ENCODE measurements at regions not wholly inside any gene's neighbourhood (a gene's known extent, or its start where the extent isn't known, plus 50 kb on each side); places are given as distances from the start of the nearest gene placed in this dataset.
"Not testable (repeated sequence)": the region's sequence is repeated elsewhere in the genome, so short reads cannot be mapped to it uniquely, and the experiment has no call there.

DNA sequence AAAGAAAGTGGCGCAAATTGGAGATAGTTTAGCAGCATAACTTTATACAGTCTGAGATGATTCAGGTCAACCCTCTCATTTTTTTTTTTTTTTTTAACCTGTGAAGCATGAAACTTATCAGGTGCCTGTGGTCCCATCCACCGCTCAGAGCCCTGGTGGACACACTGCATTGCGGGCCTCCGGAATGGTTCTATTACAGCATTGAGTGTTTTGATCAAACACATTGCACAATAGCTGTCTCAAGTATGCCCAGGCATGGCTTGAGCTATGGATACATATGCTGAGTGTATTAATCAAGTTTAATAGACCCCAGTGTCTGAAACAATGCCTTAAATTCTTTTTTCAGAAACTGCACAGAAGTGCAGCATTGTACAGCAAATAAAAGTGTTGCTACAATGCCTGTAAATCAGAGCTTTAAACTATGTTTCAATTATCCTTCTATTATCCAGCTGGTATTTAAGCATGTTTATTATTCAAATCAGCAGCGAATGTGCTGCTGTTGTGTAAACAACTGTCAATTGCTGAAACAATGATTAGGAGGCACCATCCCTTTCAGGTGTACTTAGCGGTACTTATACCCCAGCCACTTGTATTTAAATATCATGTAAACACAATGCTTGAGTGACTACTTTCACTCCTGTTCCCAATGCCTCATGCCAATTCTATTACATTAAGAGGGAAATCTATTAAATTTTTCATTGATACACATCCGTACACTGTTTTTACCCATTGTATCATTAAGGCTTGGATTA, 456.6 kb downstream of the RPS6KC1 start:
- TF ChIP-seq, protein P1, sequence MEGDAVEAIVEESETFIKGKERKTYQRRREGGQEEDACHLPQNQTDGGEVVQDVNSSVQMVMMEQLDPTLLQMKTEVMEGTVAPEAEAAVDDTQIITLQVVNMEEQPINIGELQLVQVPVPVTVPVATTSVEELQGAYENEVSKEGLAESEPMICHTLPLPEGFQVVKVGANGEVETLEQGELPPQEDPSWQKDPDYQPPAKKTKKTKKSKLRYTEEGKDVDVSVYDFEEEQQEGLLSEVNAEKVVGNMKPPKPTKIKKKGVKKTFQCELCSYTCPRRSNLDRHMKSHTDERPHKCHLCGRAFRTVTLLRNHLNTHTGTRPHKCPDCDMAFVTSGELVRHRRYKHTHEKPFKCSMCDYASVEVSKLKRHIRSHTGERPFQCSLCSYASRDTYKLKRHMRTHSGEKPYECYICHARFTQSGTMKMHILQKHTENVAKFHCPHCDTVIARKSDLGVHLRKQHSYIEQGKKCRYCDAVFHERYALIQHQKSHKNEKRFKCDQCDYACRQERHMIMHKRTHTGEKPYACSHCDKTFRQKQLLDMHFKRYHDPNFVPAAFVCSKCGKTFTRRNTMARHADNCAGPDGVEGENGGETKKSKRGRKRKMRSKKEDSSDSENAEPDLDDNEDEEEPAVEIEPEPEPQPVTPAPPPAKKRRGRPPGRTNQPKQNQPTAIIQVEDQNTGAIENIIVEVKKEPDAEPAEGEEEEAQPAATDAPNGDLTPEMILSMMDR (IDR thresholded peaks at IDR 0.05) = no peak
- Mint-ChIP-seq H3K4me3 (no peak overlapping the region), H3K36me3 (ENCODE audit: low read depth) (no peaks in the 10 kb centered on the region; the same call in 1 of the 2 replicates), H3K27me3 (ENCODE audit: insufficient read depth) (peaks cover 3% of the 10 kb centered on the region), H3K27ac (no peak overlapping the region), H3K9me3 (peaks cover 43% of the 10 kb centered on the region), H3K4me1 (ENCODE audit: low read depth) (no peaks in the 10 kb centered on the region)
- no peak for DNase-seq

DNA sequence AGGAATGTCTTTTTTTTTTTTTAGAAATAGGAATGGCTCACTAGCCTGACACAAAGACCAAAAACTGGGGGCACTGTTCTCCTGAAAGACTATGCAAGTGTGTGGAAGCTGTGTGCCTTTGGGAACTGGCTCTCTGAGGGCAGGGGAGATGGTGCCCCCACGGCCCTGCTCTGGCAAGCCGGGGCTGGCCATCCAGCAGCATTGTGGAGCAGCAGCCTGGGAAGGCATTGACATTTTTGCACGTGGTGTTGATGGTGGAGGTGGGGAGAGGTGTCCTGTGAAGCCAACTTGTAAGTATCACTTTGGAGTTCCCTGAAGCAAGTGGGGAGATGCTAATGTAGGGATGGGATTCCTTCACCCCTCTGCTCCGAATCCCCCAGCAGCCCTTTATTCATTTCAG, 460.1 kb downstream of the RPS6KC1 start:
- Mint-ChIP-seq H3K36me3 (ENCODE audit: low read depth) (no peaks in the 10 kb centered on the region; the same call in 1 of the 2 replicates), H3K27ac (no peak overlapping the region), H3K4me3 (no peak overlapping the region), H3K27me3 (ENCODE audit: insufficient read depth) (peaks cover 3% of the 10 kb centered on the region; the same call in 1 of the 2 replicates), H3K9me3 (peaks cover 46% of the 10 kb centered on the region), H3K4me1 (ENCODE audit: low read depth) (no peaks in the 10 kb centered on the region)
- TF ChIP-seq, protein P1 (IDR thresholded peaks at IDR 0.05) = no peak
- DNase-seq = no peak

DNA sequence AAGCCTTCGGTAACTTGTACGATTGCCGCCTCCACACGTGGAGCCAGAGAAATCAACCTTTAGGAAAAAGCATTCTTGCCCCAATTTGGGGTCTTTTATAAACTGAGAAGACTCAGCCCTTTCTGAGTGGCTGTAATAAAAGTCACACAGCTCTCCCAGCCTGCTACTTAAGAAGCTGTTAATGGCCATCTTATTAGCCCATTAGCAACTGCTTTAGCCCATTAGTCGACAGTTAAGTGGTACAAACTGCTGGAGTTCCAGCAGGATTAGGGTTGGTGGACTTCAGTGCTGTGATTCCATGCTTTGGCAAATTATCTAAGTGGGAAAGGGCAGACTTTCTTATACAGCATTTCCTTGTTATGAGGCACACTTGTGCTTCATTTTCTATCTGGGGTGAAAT, 461.3 kb downstream of the RPS6KC1 start:
- H3K4me3 Mint-ChIP-seq = no peak overlapping the region
- H3K4me1 Mint-ChIP-seq (ENCODE audit: low read depth) = no peaks in the 10 kb centered on the region
- no peak for DNase-seq
- H3K9me3 Mint-ChIP-seq = peaks cover 35% of the 10 kb centered on the region
- no peaks in the 10 kb centered on the region; the same call in 1 of the 2 replicates for H3K36me3 Mint-ChIP-seq (ENCODE audit: low read depth)
- peaks cover 3% of the 10 kb centered on the region; the same call in 1 of the 2 replicates for H3K27me3 Mint-ChIP-seq (ENCODE audit: insufficient read depth)
- TF ChIP-seq, protein P1 (IDR thresholded peaks at IDR 0.05) = no peak
- no peak overlapping the region for H3K27ac Mint-ChIP-seq

DNA sequence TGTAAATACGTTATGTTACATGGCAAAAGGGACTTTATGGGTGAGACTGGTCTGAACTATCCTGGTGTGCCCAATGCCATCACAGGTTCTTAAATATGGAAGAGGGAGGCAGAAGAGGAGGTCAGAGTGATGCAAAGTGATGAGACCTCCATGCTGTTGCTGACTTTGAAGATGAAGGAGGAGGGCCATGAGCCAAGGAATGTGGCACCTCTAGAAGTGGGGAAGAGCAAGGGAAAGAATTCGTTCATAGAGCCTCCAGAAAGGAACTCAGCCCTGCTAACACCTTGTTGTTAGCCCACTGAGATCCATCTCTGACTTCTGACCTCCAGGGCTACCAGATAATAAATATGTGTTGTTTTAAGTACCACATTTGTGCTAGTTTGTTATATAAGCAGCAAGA, 462.0 kb downstream of the RPS6KC1 start:
- Mint-ChIP-seq H3K9me3 (peaks cover 37% of the 10 kb centered on the region), H3K27ac (no peak overlapping the region), H3K36me3 (ENCODE audit: low read depth) (no peaks in the 10 kb centered on the region; the same call in 1 of the 2 replicates), H3K4me3 (no peak overlapping the region), H3K4me1 (ENCODE audit: low read depth) (no peaks in the 10 kb centered on the region), H3K27me3 (ENCODE audit: insufficient read depth) (peaks cover 3% of the 10 kb centered on the region; the same call in 1 of the 2 replicates)
- TF ChIP-seq, protein P1 (IDR thresholded peaks at IDR 0.05) = no peak
- no peak for DNase-seq

DNA sequence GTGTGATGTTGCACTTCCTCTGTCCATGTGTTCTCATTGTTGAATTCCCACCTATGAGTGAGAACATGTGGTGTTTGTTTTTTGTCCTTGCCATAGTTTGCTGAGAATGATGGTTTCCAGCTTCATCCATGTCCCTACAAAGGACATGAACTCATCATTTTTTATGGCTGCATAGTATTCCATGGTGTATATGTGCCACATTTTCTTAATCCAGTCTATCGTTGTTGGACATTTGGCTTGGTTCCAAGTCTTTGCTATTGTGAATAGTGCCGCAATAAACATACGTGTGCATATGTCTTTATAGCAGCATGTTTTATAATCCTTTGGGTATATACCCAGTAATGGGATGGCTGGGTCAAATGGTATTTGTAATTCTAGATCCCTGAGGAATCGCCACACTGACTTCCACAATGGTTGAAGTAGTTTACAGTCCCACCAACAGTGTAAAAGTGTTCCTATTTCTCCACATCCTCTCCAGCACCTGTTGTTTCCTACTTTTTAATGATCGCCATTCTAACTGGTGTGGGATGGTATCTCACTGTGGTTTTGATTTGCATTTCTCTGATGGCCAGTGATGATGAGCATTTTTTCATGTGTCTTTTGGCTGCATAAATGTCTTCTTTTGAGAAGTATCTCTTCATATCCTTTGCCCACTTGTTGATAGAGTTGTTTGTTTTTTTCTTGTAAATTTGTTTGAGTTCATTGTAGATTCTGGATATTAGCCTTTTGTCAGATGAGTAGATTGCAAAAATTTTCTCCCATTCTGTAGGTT, 463.6 kb downstream of the RPS6KC1 start:
- not testable (repeated sequence) for H3K4me1 Mint-ChIP-seq (ENCODE audit: low read depth); H3K27me3 Mint-ChIP-seq (ENCODE audit: insufficient read depth); H3K4me3 Mint-ChIP-seq; DNase-seq; H3K27ac Mint-ChIP-seq; H3K36me3 Mint-ChIP-seq (ENCODE audit: low read depth)
- H3K9me3 Mint-ChIP-seq = peaks cover 48% of the 10 kb centered on the region

DNA sequence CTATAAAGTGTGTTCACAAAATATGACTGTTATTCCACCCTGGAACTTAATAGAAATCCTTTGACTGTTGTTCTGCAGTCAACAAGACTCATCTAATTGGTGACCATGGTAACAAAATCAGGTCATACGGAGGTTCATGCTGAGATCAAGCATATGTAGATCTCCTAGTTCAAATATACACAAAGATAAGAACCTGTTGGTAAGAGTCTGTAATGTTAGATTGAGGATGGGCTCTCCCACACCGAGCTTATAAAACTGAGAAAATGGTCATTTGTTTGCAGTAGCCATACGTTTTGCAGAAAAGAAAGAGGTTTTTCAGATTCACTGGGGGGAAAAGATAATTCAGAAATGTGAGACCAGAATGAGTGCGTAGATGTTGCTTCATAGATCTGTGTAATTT, 468.1 kb downstream of the RPS6KC1 start:
- Mint-ChIP-seq H3K4me3 (no peak overlapping the region), H3K27ac (no peak overlapping the region), H3K36me3 (ENCODE audit: low read depth) (no peaks in the 10 kb centered on the region), H3K27me3 (ENCODE audit: insufficient read depth) (no peaks in the 10 kb centered on the region), H3K9me3 (peaks cover 42% of the 10 kb centered on the region), H3K4me1 (ENCODE audit: low read depth) (no peaks in the 10 kb centered on the region)
- TF ChIP-seq, protein P1 (IDR thresholded peaks at IDR 0.05) = no peak
- no peak for DNase-seq

Measured in HFFc6 (cell line).